RWPE1 (cell line): ENCODE measurements at regions not wholly inside any gene's neighbourhood (a gene's known extent, or its start where the extent isn't known, plus 50 kb on each side); places are given as distances from the start of the nearest gene placed in this dataset.
"Not testable (repeated sequence)": the region's sequence is repeated elsewhere in the genome, so short reads cannot be mapped to it uniquely, and the experiment has no call there.

Experiments used
- CTCF ChIA-PET: fragments of 350-600 bp; sonication (Branson Sonifier 250); formaldehyde crosslinking; extraction: SDS; loops from one replicate; lab custom pipeline; 2021; lab: Yijun Ruan, JAX
- POLR2A ChIA-PET: fragments of 400-600 bp; formaldehyde crosslinking; extraction: SDS; loops from one replicate; lab custom pipeline; 2020; ENCODE audit warnings: antibody characterized with exemption; ENCODE audit not compliant: low non-redundant PET; lab: Yijun Ruan, JAX
- DNase-seq: peaks from one replicate; pipeline ENCODE4 v3.0.0; 2012; ENCODE audit warnings: low spot score
- H3K27ac ChIP-seq: fragments of 450-650 bp; 2 replicates; pipeline ENCODE4 v1.5.1; 2017
- TF ChIP-seq, protein P1 (sequence below): fragments of 450-650 bp; conservative IDR thresholded peaks from 2 replicates; pipeline ENCODE4 v1.5.1; 2017; ENCODE audit warnings: low read depth, mild to moderate bottlenecking

- TF ChIP-seq, protein P1, sequence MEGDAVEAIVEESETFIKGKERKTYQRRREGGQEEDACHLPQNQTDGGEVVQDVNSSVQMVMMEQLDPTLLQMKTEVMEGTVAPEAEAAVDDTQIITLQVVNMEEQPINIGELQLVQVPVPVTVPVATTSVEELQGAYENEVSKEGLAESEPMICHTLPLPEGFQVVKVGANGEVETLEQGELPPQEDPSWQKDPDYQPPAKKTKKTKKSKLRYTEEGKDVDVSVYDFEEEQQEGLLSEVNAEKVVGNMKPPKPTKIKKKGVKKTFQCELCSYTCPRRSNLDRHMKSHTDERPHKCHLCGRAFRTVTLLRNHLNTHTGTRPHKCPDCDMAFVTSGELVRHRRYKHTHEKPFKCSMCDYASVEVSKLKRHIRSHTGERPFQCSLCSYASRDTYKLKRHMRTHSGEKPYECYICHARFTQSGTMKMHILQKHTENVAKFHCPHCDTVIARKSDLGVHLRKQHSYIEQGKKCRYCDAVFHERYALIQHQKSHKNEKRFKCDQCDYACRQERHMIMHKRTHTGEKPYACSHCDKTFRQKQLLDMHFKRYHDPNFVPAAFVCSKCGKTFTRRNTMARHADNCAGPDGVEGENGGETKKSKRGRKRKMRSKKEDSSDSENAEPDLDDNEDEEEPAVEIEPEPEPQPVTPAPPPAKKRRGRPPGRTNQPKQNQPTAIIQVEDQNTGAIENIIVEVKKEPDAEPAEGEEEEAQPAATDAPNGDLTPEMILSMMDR: no peak
- CTCF ChIA-PET: no interaction called here
- no peak overlapping the region for H3K27ac ChIP-seq
- POLR2A ChIA-PET: no interaction called here
- no peak for DNase-seq
These were observed 290.7 kb upstream of the PPARGC1A start for GRCh38 chr4:24180586-24180985.

DNA sequence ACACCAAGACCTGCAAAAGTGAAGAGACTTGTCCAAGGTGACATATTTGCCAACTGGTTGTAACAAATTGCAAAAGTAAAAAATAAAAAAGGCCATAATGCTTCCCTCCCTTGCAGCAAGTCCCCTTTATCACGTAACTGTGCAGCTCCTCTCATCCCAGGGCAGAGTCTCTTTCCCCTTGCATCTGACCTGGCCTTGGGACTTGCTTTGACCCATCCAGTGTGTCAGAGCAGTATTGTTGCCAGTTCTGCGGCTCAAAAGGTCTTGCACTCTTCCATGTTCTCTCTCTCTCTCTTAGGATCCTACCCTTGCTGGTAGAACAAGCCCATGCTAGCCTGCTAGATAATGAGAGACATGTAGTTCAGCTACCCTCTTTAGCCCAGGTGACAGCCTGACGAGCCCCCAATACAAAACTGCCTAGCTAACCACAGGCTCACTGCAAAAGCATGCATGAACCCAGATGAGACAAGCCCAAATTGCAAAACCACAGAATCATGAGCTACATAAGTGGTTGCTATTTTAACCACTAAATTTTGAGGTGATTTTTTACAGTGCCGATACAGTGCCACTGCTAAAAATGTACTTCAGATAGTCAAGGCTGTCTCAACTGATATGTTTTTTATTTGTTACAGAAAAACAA lies 289.5 kb upstream of the PPARGC1A start:
- TF ChIP-seq, protein P1: no peak
- ChIA-PET CTCF (no interaction called here), POLR2A (no interaction called here)
- H3K27ac ChIP-seq: no peak overlapping the region
- DNase-seq: no peak

GRCh38 chr4:24177443-24177842 lies 287.6 kb upstream of the PPARGC1A start:
- DNase-seq, CTCF ChIA-PET, POLR2A ChIA-PET, H3K27ac ChIP-seq: not testable (repeated sequence)

DNA sequence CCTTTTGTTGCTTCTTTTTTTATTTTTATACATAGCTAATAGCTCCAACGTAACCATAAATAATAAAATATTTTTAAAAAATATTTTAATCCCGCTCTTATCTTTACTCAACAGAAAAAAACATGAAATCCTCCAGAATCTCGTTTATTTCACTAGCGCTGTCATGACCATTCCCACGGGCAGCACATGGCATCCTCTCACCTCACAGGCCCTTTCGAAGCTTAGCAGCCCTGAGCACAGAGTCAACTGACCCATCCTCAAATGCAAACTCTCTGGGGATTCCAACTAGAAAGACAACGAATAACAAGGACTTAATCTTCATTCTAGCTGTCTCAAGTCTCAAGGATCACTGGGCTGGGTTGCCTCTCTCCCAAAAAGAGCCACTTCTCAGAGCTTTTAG lies 285.9 kb upstream of the PPARGC1A start:
- DNase-seq: no peak
- CTCF ChIA-PET: interaction anchor here (0.5 to 0.6 kb wide), 2 partner anchors 73 to 192 kb away, joined by 3 read pairs; no protein-coding TSS in a partner anchor
- POLR2A ChIA-PET: no interaction called here
- TF ChIP-seq, protein P1: no peak
- no peak overlapping the region for H3K27ac ChIP-seq

- DNase-seq: no peak
- TF ChIP-seq, protein P1: no peak
- H3K27ac ChIP-seq: no peak overlapping the region
- ChIA-PET POLR2A (no interaction called here), CTCF (no interaction called here)
These were observed 284.8 kb upstream of the PPARGC1A start for GRCh38 chr4:24174602-24175001.

- CTCF ChIA-PET: interaction anchor here (0.6 kb wide), 1 partner anchor 66 kb away, joined by 3 read pairs; no protein-coding TSS in a partner anchor
- TF ChIP-seq, protein P1: no peak
- DNase-seq: no peak
- POLR2A ChIA-PET: no interaction called here
- no peak overlapping the region for H3K27ac ChIP-seq
These were observed 282.6 kb upstream of the PPARGC1A start for GRCh38 chr4:24172406-24172805.

- TF ChIP-seq, protein P1: no peak
- H3K27ac ChIP-seq: no peak overlapping the region
- POLR2A ChIA-PET: no interaction called here
- DNase-seq: no peak
- CTCF ChIA-PET: no interaction called here
These were observed 280.1 kb upstream of the PPARGC1A start for GRCh38 chr4:24169956-24170355.
